Activated T-cell treated with anti-CD3 and anti-CD28 coated beads, Interleukin-2, amount 50 U/mL, for 72 hours (primary cell): ENCODE measurements at regions not wholly inside any gene's neighbourhood (a gene's known extent, or its start where the extent isn't known, plus 50 kb on each side); places are given as distances from the start of the nearest gene placed in this dataset.
"Not testable (repeated sequence)": the region's sequence is repeated elsewhere in the genome, so short reads cannot be mapped to it uniquely, and the experiment has no call there.

Source experiments
- ATAC-seq, 2 donors: fragments of 150-1000 bp; cut with Tn5 transposase; replicated peaks in 1 of 2; 2 replicates each; pipeline ENCODE4 v1.10.0; 2021; ENCODE audit warnings: moderate library complexity in 2 of 2, mild to moderate bottlenecking in 1 of 2
- DNase-seq, 2 donors: peaks; one replicate each; pipeline ENCODE4 v3.0.0; 2021 to 2022; ENCODE audit warnings: mixed read lengths in 1 of 2
- H3K27ac Mint-ChIP-seq: one replicate; pipeline ENCODE4 v1.8.0; 2022; ENCODE audit warnings: mild to moderate bottlenecking, moderate library complexity, mixed read lengths
- H3K27me3 Mint-ChIP-seq: one replicate; pipeline ENCODE4 v1.8.0; 2022; ENCODE audit warnings: low read depth, mixed read lengths
- H3K36me3 Mint-ChIP-seq, 2 donors: one replicate each; pipeline ENCODE4 v1.8.0; 2022; ENCODE audit warnings: mixed read lengths in 2 of 2, mild to moderate bottlenecking in 1 of 2; ENCODE audit not compliant: insufficient read depth in 2 of 2
- H3K4me1 Mint-ChIP-seq: one replicate; pipeline ENCODE4 v1.8.0; 2022; ENCODE audit warnings: low read depth, mixed read lengths
- H3K4me3 Mint-ChIP-seq, 2 donors: one replicate each; pipeline ENCODE4 v1.8.0; 2022; ENCODE audit warnings: mild to moderate bottlenecking in 2 of 2, mixed read lengths in 2 of 2, moderate library complexity in 2 of 2
- H3K9me3 Mint-ChIP-seq, 2 donors: one replicate each; pipeline ENCODE4 v1.8.0; 2022; ENCODE audit warnings: mixed read lengths in 2 of 2

GRCh38 chr3:191972714-191973398, 511.9 kb downstream of the PYDC2 start:
- H3K27me3 Mint-ChIP-seq, result no peaks in the 10 kb centered on the region
- no peaks in the 10 kb centered on the region for H3K4me1 Mint-ChIP-seq
- H3K4me3 Mint-ChIP-seq, result no peak overlapping the region
- no peaks in the 10 kb centered on the region for H3K36me3 Mint-ChIP-seq
- no peaks in the 10 kb centered on the region for H3K9me3 Mint-ChIP-seq
- ATAC-seq, result no peak
- H3K27ac Mint-ChIP-seq, result no peak overlapping the region
- no peak for DNase-seq

GRCh38 chr3:191973820-191974219, 512.9 kb downstream of the PYDC2 start:
- Mint-ChIP-seq H3K27ac (no peak overlapping the region), H3K27me3 (no peaks in the 10 kb centered on the region), H3K9me3 (peaks cover 0 to 3% of the 10 kb centered on the region in 2 donors), H3K4me3 (no peak overlapping the region), H3K36me3 (no peaks in the 10 kb centered on the region), H3K4me1 (no peaks in the 10 kb centered on the region)
- ATAC-seq (no peak), DNase-seq (no peak)

GRCh38 chr3:191975936-191976335, 515.0 kb downstream of the PYDC2 start:
- H3K27me3 Mint-ChIP-seq, result no peaks in the 10 kb centered on the region
- no peak overlapping the region for H3K4me3 Mint-ChIP-seq
- DNase-seq (no peak), ATAC-seq (no peak)
- no peak overlapping the region for H3K27ac Mint-ChIP-seq
- H3K36me3 Mint-ChIP-seq, result peaks cover 0 to 2% of the 10 kb centered on the region in 2 donors
- H3K4me1 Mint-ChIP-seq, result no peaks in the 10 kb centered on the region
- peaks cover 0 to 5% of the 10 kb centered on the region in 2 donors for H3K9me3 Mint-ChIP-seq

- Mint-ChIP-seq H3K9me3 (peaks cover 0 to 8% of the 10 kb centered on the region in 2 donors), H3K4me1 (no peaks in the 10 kb centered on the region), H3K27me3 (no peaks in the 10 kb centered on the region), H3K4me3 (no peak overlapping the region), H3K27ac (no peak overlapping the region), H3K36me3 (peaks cover 0 to 2% of the 10 kb centered on the region in 2 donors)
- ATAC-seq (no peak), DNase-seq (no peak)
Measured at GRCh38 chr3:191980443-191980842, 519.5 kb downstream of the PYDC2 start.

DNA sequence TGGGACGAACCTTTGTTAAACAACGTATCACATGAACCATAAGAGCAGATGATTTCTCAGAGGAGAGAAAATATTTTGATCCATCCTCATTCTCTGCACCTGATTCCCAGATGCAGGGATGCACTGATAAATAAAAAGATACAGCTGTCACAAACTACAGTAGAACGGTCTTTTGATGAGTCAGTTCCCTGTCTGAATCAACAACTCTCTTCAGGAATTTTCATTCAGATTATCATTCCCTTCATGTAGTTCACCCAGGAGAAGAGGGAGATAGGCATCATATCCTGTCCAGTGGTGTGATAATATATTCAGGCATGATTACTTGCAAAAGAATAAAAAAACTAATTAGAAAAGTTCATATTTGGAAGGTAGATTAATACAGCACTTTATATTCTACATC, 521.5 kb downstream of the PYDC2 start:
- DNase-seq (no peak), ATAC-seq (no peak)
- Mint-ChIP-seq H3K36me3 (peaks cover 0 to 2% of the 10 kb centered on the region in 2 donors), H3K27me3 (no peaks in the 10 kb centered on the region), H3K9me3 (peaks cover 0 to 8% of the 10 kb centered on the region in 2 donors), H3K4me1 (no peaks in the 10 kb centered on the region), H3K27ac (no peak overlapping the region), H3K4me3 (no peak overlapping the region)

- H3K9me3 Mint-ChIP-seq, result peaks cover 7 to 9% of the 10 kb centered on the region in 2 donors
- no peaks in the 10 kb centered on the region for H3K36me3 Mint-ChIP-seq
- no peak for DNase-seq
- no peaks in the 10 kb centered on the region for H3K27me3 Mint-ChIP-seq
- ATAC-seq, result no peak
- no peak overlapping the region for H3K4me3 Mint-ChIP-seq
- H3K27ac Mint-ChIP-seq, result no peak overlapping the region
- no peaks in the 10 kb centered on the region for H3K4me1 Mint-ChIP-seq
Measured at GRCh38 chr3:191985691-191986090, 524.7 kb downstream of the PYDC2 start.

DNA sequence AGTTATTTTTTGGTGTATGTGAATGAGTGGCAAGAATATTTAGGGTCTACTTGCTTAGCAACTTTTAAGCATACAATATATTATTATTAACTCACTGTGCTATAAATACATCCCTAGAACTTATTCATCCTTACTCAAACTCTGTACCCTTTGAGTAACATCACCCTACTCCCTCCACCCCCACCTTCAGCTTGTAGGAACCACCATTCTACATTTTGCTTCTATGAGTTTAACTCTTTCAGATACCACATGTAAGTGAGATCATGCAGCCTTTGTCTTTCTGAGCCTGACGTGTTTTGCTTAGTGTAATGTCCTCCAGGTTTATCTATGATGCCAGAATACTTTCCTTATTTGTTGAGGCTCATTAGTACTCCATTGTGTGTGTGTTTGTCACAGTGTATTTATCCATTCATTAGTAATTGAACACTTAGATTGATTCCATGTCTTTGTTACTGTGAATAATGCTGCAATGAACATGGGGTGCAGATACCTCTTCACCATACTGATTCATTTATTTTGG, 526.9 kb downstream of the PYDC2 start:
- peaks cover 0 to 4% of the 10 kb centered on the region in 2 donors for H3K36me3 Mint-ChIP-seq
- no peaks in the 10 kb centered on the region for H3K27me3 Mint-ChIP-seq
- peaks cover 6 to 11% of the 10 kb centered on the region in 2 donors for H3K9me3 Mint-ChIP-seq
- H3K27ac Mint-ChIP-seq, result no peak overlapping the region
- H3K4me3 Mint-ChIP-seq, result no peak overlapping the region
- H3K4me1 Mint-ChIP-seq, result no peaks in the 10 kb centered on the region
- no peak for DNase-seq
- ATAC-seq, result no peak

DNA sequence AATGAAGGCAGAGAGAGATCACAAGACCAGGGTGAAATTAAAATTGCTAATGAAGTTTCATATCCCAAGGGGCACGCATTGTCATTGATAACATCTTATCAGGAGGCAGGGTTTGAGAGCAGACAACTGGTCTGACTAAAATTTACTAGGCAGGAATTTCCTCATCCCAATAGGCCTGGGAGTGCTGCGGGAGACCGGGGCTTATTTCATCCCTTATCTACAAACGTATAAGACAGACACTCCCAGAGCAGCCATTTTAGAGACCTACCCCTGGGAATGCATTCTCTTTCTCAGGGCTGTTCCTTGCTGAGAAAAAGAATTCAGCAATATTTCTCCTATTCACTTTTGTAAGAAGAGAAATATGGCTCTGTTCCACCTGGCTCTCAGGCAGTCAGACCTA, 533.0 kb downstream of the PYDC2 start:
- H3K27ac Mint-ChIP-seq, H3K36me3 Mint-ChIP-seq: not testable (repeated sequence)
- peaks cover 20 to 22% of the 10 kb centered on the region in 2 donors for H3K9me3 Mint-ChIP-seq

GRCh38 chr3:191997093-191997492, 536.1 kb downstream of the PYDC2 start:
- H3K4me3 Mint-ChIP-seq, result no peak overlapping the region
- DNase-seq, result no peak
- H3K27ac Mint-ChIP-seq, result no peak overlapping the region
- no peak for ATAC-seq
- no peaks in the 10 kb centered on the region for H3K27me3 Mint-ChIP-seq
- H3K36me3 Mint-ChIP-seq, result peaks cover 0 to 5% of the 10 kb centered on the region in 2 donors
- H3K9me3 Mint-ChIP-seq, result peaks cover 9 to 17% of the 10 kb centered on the region in 2 donors
- H3K4me1 Mint-ChIP-seq, result no peaks in the 10 kb centered on the region

More for the DNA sequence above, 533.0 kb downstream of the PYDC2 start:
- H3K27me3 Mint-ChIP-seq, ATAC-seq, DNase-seq, H3K4me3 Mint-ChIP-seq, H3K4me1 Mint-ChIP-seq: not testable (repeated sequence)

GRCh38 chr3:191997579-191998268, 536.8 kb downstream of the PYDC2 start:
- H3K4me1 Mint-ChIP-seq, result no peaks in the 10 kb centered on the region
- no peak for ATAC-seq
- H3K36me3 Mint-ChIP-seq, result peaks cover 0 to 5% of the 10 kb centered on the region in 2 donors
- no peak overlapping the region for H3K27ac Mint-ChIP-seq
- no peak overlapping the region for H3K4me3 Mint-ChIP-seq
- no peaks in the 10 kb centered on the region for H3K27me3 Mint-ChIP-seq
- H3K9me3 Mint-ChIP-seq, result peaks cover 9 to 17% of the 10 kb centered on the region in 2 donors
- no peak for DNase-seq

DNA sequence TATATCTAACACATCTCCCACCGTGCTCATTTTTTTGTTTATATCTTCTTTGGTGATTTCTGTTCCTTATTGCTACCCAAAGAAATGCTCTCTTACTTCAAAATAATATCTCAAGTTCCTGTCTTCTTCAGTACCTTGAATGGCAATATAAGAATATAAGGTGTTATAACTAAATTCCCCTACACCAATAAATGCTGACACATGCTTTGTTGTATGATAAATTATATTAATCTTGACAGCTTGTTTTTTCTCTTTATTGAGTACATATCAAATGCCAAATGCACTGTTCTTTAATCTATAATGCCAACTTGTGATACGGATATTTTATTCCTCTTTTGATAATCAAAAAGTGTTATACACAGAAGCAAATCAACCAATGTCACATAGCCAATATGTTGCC, 540.3 kb downstream of the PYDC2 start:
- Mint-ChIP-seq H3K4me3 (no peak overlapping the region), H3K27me3 (no peaks in the 10 kb centered on the region), H3K4me1 (no peaks in the 10 kb centered on the region), H3K27ac (no peak overlapping the region), H3K36me3 (no peaks in the 10 kb centered on the region), H3K9me3 (peaks cover 2 to 6% of the 10 kb centered on the region in 2 donors)
- DNase-seq (no peak), ATAC-seq (no peak)

DNA sequence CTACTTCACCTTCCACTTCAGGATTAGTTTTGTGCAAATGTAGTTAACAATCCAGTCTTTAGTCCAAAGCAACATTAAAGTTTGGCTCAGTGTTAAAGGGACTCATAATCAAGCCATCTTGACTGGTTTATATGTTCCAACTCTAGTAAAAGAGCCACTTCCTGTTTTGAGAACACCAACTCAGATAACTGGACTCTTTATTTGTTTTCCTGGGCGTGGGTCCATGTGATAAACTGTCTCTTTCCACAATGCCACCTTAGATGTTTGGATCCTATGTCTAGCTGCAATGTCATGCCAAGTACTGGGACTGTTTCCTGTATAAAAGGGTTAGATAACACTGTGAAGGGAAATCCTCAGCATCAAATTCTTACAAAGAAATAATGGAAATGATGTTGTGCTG, 545.0 kb downstream of the PYDC2 start:
- Mint-ChIP-seq H3K27ac (no peak overlapping the region), H3K36me3 (no peaks in the 10 kb centered on the region), H3K27me3 (no peaks in the 10 kb centered on the region), H3K9me3 (peaks cover 1 to 7% of the 10 kb centered on the region in 2 donors), H3K4me1 (no peaks in the 10 kb centered on the region), H3K4me3 (no peak overlapping the region)
- no peak for DNase-seq
- no peak for ATAC-seq

- peaks cover 6 to 9% of the 10 kb centered on the region in 2 donors for H3K9me3 Mint-ChIP-seq
- no peak overlapping the region for H3K4me3 Mint-ChIP-seq
- H3K4me1 Mint-ChIP-seq, result no peaks in the 10 kb centered on the region
- H3K36me3 Mint-ChIP-seq, result no peaks in the 10 kb centered on the region
- no peaks in the 10 kb centered on the region for H3K27me3 Mint-ChIP-seq
- ATAC-seq (no peak), DNase-seq (no peak)
- H3K27ac Mint-ChIP-seq, result no peak overlapping the region
Measured at GRCh38 chr3:192009903-192010302, 548.9 kb downstream of the PYDC2 start.
